Activated T-helper 17 cell treated with anti-CD3 and anti-CD28 coated beads, Interleukin-2, amount 50 U/mL, for 72 hours (primary cell): ENCODE measurements at regions not wholly inside any gene's neighbourhood (a gene's known extent, or its start where the extent isn't known, plus 50 kb on each side); places are given as distances from the start of the nearest gene placed in this dataset.
A peak's percentile ranks its signal among the peaks of the same experiment; 100 is the strongest.
"Not testable (repeated sequence)": the region's sequence is repeated elsewhere in the genome, so short reads cannot be mapped to it uniquely, and the experiment has no call there.

Experiments used
- ATAC-seq: fragments of 150-1000 bp; cut with Tn5 transposase; replicated peaks from 2 replicates; pipeline ENCODE4 v1.10.0; 2021; ENCODE audit warnings: mild to moderate bottlenecking, moderate library complexity
- H3K27ac Mint-ChIP-seq: one replicate; pipeline ENCODE4 v1.8.0; 2022; ENCODE audit warnings: mixed read lengths
- H3K27me3 Mint-ChIP-seq: one replicate; pipeline ENCODE4 v1.8.0; 2022; ENCODE audit warnings: mixed read lengths
- H3K36me3 Mint-ChIP-seq: one replicate; pipeline ENCODE4 v1.8.0; 2022; ENCODE audit warnings: low read depth, mild to moderate bottlenecking, mixed read lengths
- H3K4me1 Mint-ChIP-seq: one replicate; pipeline ENCODE4 v1.8.0; 2022; ENCODE audit warnings: mixed read lengths
- H3K4me3 Mint-ChIP-seq: one replicate; pipeline ENCODE4 v1.8.0; 2022; ENCODE audit warnings: mild to moderate bottlenecking, mixed read lengths
- H3K9me3 Mint-ChIP-seq: one replicate; pipeline ENCODE4 v1.8.0; 2022; ENCODE audit warnings: mixed read lengths

GRCh38 chr2:175342085-175342484, 160.6 kb upstream of the ATP5MC3 start:
- Mint-ChIP-seq H3K36me3 (no peaks in the 10 kb centered on the region), H3K27ac (no peak overlapping the region), H3K4me1 (no peaks in the 10 kb centered on the region), H3K27me3 (peaks cover 23% of the 10 kb centered on the region), H3K4me3 (no peak overlapping the region), H3K9me3 (peaks cover 15% of the 10 kb centered on the region)
- no peak for ATAC-seq

GRCh38 chr2:175330195-175330594, 148.7 kb upstream of the ATP5MC3 start:
- Mint-ChIP-seq H3K27me3 (no peaks in the 10 kb centered on the region), H3K4me3 (no peak overlapping the region)

GRCh38 chr2:175326801-175327200, 145.3 kb upstream of the ATP5MC3 start:
- no peak overlapping the region for H3K27ac Mint-ChIP-seq
- no peak for ATAC-seq
- H3K4me1 Mint-ChIP-seq, result no peaks in the 10 kb centered on the region
- H3K36me3 Mint-ChIP-seq, result no peaks in the 10 kb centered on the region
- H3K27me3 Mint-ChIP-seq, result no peaks in the 10 kb centered on the region
- no peak overlapping the region for H3K4me3 Mint-ChIP-seq
- peaks cover 3% of the 10 kb centered on the region for H3K9me3 Mint-ChIP-seq

More at GRCh38 chr2:175330195-175330594, 148.7 kb upstream of the ATP5MC3 start:
- Mint-ChIP-seq H3K27ac (no peak overlapping the region), H3K9me3 (peaks cover 2% of the 10 kb centered on the region), H3K4me1 (no peaks in the 10 kb centered on the region), H3K36me3 (no peaks in the 10 kb centered on the region)
- no peak for ATAC-seq

- H3K27ac Mint-ChIP-seq, H3K9me3 Mint-ChIP-seq, H3K27me3 Mint-ChIP-seq, H3K36me3 Mint-ChIP-seq, H3K4me1 Mint-ChIP-seq, H3K4me3 Mint-ChIP-seq, ATAC-seq: not testable (repeated sequence)
Observed at GRCh38 chr2:175326164-175326563, 144.7 kb upstream of the ATP5MC3 start.

GRCh38 chr2:175323162-175323561, 141.7 kb upstream of the ATP5MC3 start:
- Mint-ChIP-seq H3K4me1 (no peaks in the 10 kb centered on the region), H3K27me3 (peaks cover 4% of the 10 kb centered on the region), H3K27ac (no peak overlapping the region), H3K4me3 (no peak overlapping the region), H3K36me3 (no peaks in the 10 kb centered on the region), H3K9me3 (peaks cover 3% of the 10 kb centered on the region)
- ATAC-seq, result no peak

- Mint-ChIP-seq H3K4me1 (no peaks in the 10 kb centered on the region), H3K27me3 (peaks cover 14% of the 10 kb centered on the region), H3K27ac (no peak overlapping the region), H3K4me3 (no peak overlapping the region), H3K9me3 (no peaks in the 10 kb centered on the region), H3K36me3 (no peaks in the 10 kb centered on the region)
- ATAC-seq, result no peak
Observed at GRCh38 chr2:175318542-175318941, 137.0 kb upstream of the ATP5MC3 start.

- ATAC-seq, result no peak
- Mint-ChIP-seq H3K27ac (no peak overlapping the region), H3K9me3 (no peaks in the 10 kb centered on the region), H3K4me3 (no peak overlapping the region), H3K27me3 (peaks cover 14% of the 10 kb centered on the region), H3K4me1 (no peaks in the 10 kb centered on the region), H3K36me3 (no peaks in the 10 kb centered on the region)
Observed at GRCh38 chr2:175317751-175318150, 136.2 kb upstream of the ATP5MC3 start.

- H3K27ac Mint-ChIP-seq, result no peak overlapping the region
- H3K4me1 Mint-ChIP-seq, result no peaks in the 10 kb centered on the region
- H3K27me3 Mint-ChIP-seq, result peaks cover 27% of the 10 kb centered on the region
- H3K4me3 Mint-ChIP-seq, result no peak overlapping the region
- ATAC-seq, result no peak
- H3K9me3 Mint-ChIP-seq, result no peaks in the 10 kb centered on the region
- no peaks in the 10 kb centered on the region for H3K36me3 Mint-ChIP-seq
Observed at GRCh38 chr2:175312137-175312536, 130.6 kb upstream of the ATP5MC3 start.

GRCh38 chr2:175310813-175311504, 129.4 kb upstream of the ATP5MC3 start:
- H3K27ac Mint-ChIP-seq, result no peak overlapping the region

GRCh38 chr2:175309799-175310198, 128.3 kb upstream of the ATP5MC3 start:
- Mint-ChIP-seq H3K9me3 (no peaks in the 10 kb centered on the region), H3K4me1 (no peaks in the 10 kb centered on the region), H3K27ac (no peak overlapping the region), H3K4me3 (no peak overlapping the region), H3K36me3 (no peaks in the 10 kb centered on the region), H3K27me3 (peaks cover 30% of the 10 kb centered on the region)
- ATAC-seq, result no peak

More at GRCh38 chr2:175310813-175311504, 129.4 kb upstream of the ATP5MC3 start:
- no peak for ATAC-seq
- Mint-ChIP-seq H3K36me3 (no peaks in the 10 kb centered on the region), H3K4me1 (no peaks in the 10 kb centered on the region), H3K27me3 (peaks cover 27% of the 10 kb centered on the region), H3K9me3 (no peaks in the 10 kb centered on the region), H3K4me3 (no peak overlapping the region)

GRCh38 chr2:175308005-175308404, 126.5 kb upstream of the ATP5MC3 start:
- Mint-ChIP-seq H3K4me3 (no peak overlapping the region), H3K4me1 (no peaks in the 10 kb centered on the region), H3K36me3 (no peaks in the 10 kb centered on the region), H3K9me3 (no peaks in the 10 kb centered on the region), H3K27ac (no peak overlapping the region), H3K27me3 (peaks cover 24% of the 10 kb centered on the region)
- ATAC-seq, result no peak

GRCh38 chr2:175304541-175304940, 123.0 kb upstream of the ATP5MC3 start:
- Mint-ChIP-seq H3K27ac (no peak overlapping the region), H3K36me3 (no peaks in the 10 kb centered on the region), H3K4me3 (no peak overlapping the region), H3K9me3 (no peaks in the 10 kb centered on the region), H3K4me1 (no peaks in the 10 kb centered on the region), H3K27me3 (peaks cover 23% of the 10 kb centered on the region)
- no peak for ATAC-seq

GRCh38 chr2:175293776-175294175, 112.3 kb upstream of the ATP5MC3 start:
- no peak for ATAC-seq
- no peak overlapping the region for H3K4me3 Mint-ChIP-seq
- H3K27ac Mint-ChIP-seq, result no peak overlapping the region
- no peaks in the 10 kb centered on the region for H3K36me3 Mint-ChIP-seq
- H3K27me3 Mint-ChIP-seq, result peaks cover 49% of the 10 kb centered on the region
- no peaks in the 10 kb centered on the region for H3K4me1 Mint-ChIP-seq
- H3K9me3 Mint-ChIP-seq, result no peaks in the 10 kb centered on the region

- Mint-ChIP-seq H3K4me3 (no peak overlapping the region), H3K36me3 (no peaks in the 10 kb centered on the region), H3K4me1 (no peaks in the 10 kb centered on the region), H3K27ac (no peak overlapping the region), H3K9me3 (no peaks in the 10 kb centered on the region), H3K27me3 (peaks cover 52% of the 10 kb centered on the region)
- ATAC-seq, result no peak
Observed at GRCh38 chr2:175293195-175293594, 111.7 kb upstream of the ATP5MC3 start.

- Mint-ChIP-seq H3K4me3 (no peak overlapping the region), H3K27ac (no peak overlapping the region), H3K36me3 (no peaks in the 10 kb centered on the region), H3K9me3 (no peaks in the 10 kb centered on the region), H3K27me3 (peaks cover under 1% of the 10 kb centered on the region), H3K4me1 (no peaks in the 10 kb centered on the region)
- ATAC-seq, result no peak
Observed at GRCh38 chr2:175282886-175283285, 101.4 kb upstream of the ATP5MC3 start.

GRCh38 chr2:175282300-175282699, 100.8 kb upstream of the ATP5MC3 start:
- no peaks in the 10 kb centered on the region for H3K9me3 Mint-ChIP-seq
- H3K27ac Mint-ChIP-seq, result no peak overlapping the region
- no peaks in the 10 kb centered on the region for H3K36me3 Mint-ChIP-seq
- ATAC-seq, result peak; percentile 63
- no peak overlapping the region for H3K4me3 Mint-ChIP-seq
- no peaks in the 10 kb centered on the region for H3K27me3 Mint-ChIP-seq
- no peaks in the 10 kb centered on the region for H3K4me1 Mint-ChIP-seq
